ENCODE measurements at regions not wholly inside any gene's neighbourhood (a gene's known extent, or its start where the extent isn't known, plus 50 kb on each side); places are given as distances from the start of the nearest gene placed in this dataset.

DNA sequence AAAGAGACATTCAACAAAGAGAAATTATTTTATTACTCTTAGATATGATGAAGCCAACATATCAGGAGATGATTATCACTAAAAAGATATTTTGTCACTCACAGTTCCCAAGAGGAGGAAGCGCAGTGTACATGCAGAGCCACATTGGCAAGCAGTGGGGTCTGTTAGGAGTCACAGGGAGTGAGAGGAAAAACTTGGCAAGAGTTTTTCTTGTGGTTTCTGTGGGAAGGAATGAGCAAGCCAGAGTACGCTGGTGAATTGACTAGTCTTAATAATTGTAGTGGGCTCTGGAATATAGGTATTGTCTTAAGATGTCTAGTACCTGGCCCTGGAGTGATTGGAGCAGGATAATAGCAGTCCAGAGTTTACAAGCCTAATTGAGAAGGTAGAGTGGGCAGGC is 1095.2 kb downstream of the GRIK2 start:
- TF ChIP-seq POLR2AphosphoS5 (IDR thresholded peaks at IDR 0.05) (no peak), EP300 (conservative IDR thresholded peaks at IDR 0.05; ENCODE audit: poor library complexity, severe bottlenecking) (no peak), RAD21 (conservative IDR thresholded peaks at IDR 0.05) (no peak), SMC3 (conservative IDR thresholded peaks at IDR 0.05; ENCODE audit: poor library complexity) (no peak)
- TF ChIP-seq, protein P1, sequence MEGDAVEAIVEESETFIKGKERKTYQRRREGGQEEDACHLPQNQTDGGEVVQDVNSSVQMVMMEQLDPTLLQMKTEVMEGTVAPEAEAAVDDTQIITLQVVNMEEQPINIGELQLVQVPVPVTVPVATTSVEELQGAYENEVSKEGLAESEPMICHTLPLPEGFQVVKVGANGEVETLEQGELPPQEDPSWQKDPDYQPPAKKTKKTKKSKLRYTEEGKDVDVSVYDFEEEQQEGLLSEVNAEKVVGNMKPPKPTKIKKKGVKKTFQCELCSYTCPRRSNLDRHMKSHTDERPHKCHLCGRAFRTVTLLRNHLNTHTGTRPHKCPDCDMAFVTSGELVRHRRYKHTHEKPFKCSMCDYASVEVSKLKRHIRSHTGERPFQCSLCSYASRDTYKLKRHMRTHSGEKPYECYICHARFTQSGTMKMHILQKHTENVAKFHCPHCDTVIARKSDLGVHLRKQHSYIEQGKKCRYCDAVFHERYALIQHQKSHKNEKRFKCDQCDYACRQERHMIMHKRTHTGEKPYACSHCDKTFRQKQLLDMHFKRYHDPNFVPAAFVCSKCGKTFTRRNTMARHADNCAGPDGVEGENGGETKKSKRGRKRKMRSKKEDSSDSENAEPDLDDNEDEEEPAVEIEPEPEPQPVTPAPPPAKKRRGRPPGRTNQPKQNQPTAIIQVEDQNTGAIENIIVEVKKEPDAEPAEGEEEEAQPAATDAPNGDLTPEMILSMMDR (IDR thresholded peaks at IDR 0.05; ENCODE audit: poor library complexity, severe bottlenecking) = no peak
